ENCODE measurements at regions not wholly inside any gene's neighbourhood (a gene's known extent, or its start where the extent isn't known, plus 50 kb on each side); places are given as distances from the start of the nearest gene placed in this dataset.
"Not testable (repeated sequence)": the region's sequence is repeated elsewhere in the genome, so short reads cannot be mapped to it uniquely, and the experiment has no call there.

DNA sequence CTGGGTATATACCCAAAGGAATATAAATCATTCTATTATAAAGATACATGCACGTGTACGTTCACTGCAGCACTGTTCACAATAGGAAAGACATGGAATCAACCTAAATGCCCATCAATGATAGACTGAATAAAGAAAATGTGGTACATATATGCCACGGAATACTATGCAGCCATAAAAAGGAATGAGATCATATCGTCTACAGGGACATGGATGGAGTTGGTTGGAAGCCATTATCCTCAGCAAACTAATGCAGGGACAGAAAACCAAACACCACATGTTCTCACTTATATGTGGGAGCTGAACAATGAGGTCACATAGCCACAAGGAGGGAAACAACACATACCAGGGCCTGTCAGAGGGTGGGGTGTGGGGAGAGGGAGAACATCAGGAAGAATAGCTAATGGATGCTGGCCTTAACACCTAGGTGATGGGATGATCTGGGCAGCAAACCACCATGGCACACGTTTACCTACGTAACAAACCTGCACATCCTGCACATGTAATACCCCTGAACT lies 77.8 kb downstream of the CAMK2N1 start:
- TF ChIP-seq CTCF (IDR thresholded peaks at IDR 0.05; ENCODE audit: insufficient read depth, low read length, poor library complexity, severe bottlenecking); EZH2phosphoT487 (conservative IDR thresholded peaks at IDR 0.05; ENCODE audit: low read length): not testable (repeated sequence)

Data from SU-DHL-6 (cell line).